WTC11 (cell line): ENCODE measurements at regions not wholly inside any gene's neighbourhood (a gene's known extent, or its start where the extent isn't known, plus 50 kb on each side); places are given as distances from the start of the nearest gene placed in this dataset.

Experiments used
- ATAC-seq: fragments of 200-7000 bp; cut with Tn5 transposase; 2 replicates; pipeline ENCODE4 v1.10.0; 2021; ENCODE audit warnings: mild to moderate bottlenecking, moderate library complexity
- CTCF ChIA-PET: fragments of 300-600 bp; sonication (Branson Sonifier 250); formaldehyde crosslinking; loops from one replicate; lab custom pipeline; 2021; ENCODE audit warnings: antibody characterized with exemption; lab: Charles Lee
- POLR2A ChIA-PET: fragments of 350-600 bp; sonication (Branson Sonifier 250); formaldehyde crosslinking; loops from one replicate; lab custom pipeline; 2021; ENCODE audit warnings: antibody characterized with exemption; lab: Charles Lee
- DNase-seq: peaks from one replicate; pipeline ENCODE4 v3.0.0; 2021; ENCODE audit warnings: low spot score
- H3K27ac Mint-ChIP-seq: 2 replicates; pipeline ENCODE4 v1.8.0; 2021; ENCODE audit warnings: mixed read lengths
- H3K27me3 Mint-ChIP-seq: 2 replicates; pipeline ENCODE4 v1.8.0; 2021; ENCODE audit warnings: low read depth, mild to moderate bottlenecking, moderate library complexity, mixed read lengths
- H3K36me3 Mint-ChIP-seq: 2 replicates; pipeline ENCODE4 v1.8.0; 2021; ENCODE audit warnings: mixed read lengths
- H3K4me1 Mint-ChIP-seq: 2 replicates; pipeline ENCODE4 v1.8.0; 2022; ENCODE audit warnings: mixed read lengths
- H3K4me3 Mint-ChIP-seq: 2 replicates; pipeline ENCODE4 v1.8.0; 2021; ENCODE audit warnings: mild to moderate bottlenecking, moderate library complexity, mixed read lengths
- H3K9me3 Mint-ChIP-seq: 2 replicates; pipeline ENCODE4 v1.8.0; 2021; ENCODE audit warnings: mixed read lengths
- FOXP1 ChIP-seq: sonication (generic); formaldehyde crosslinking; IDR thresholded peaks from 2 replicates; pipeline ENCODE4 v1.8.0; 2022; ENCODE audit warnings: missing genetic modification reagents, mild to moderate bottlenecking, moderate library complexity, borderline replicate concordance
- GTF2I ChIP-seq: fragments of 250-450 bp; sonication (Bioruptor Pico); conservative IDR thresholded peaks from 2 replicates; pipeline ENCODE4 v1.4.0; 2021; ENCODE audit warnings: mild to moderate bottlenecking
- JAZF1 ChIP-seq: fragments of 250-450 bp; sonication (Bioruptor Pico); IDR thresholded peaks from 2 replicates; pipeline ENCODE4 v1.9.0; 2021; ENCODE audit warnings: moderate library complexity, mild to moderate bottlenecking, inconsistent platforms
- KAT7 ChIP-seq: sonication (generic); formaldehyde crosslinking; IDR thresholded peaks from 2 replicates; pipeline ENCODE4 v1.8.1; 2023; ENCODE audit warnings: missing genetic modification reagents, mild to moderate bottlenecking, borderline replicate concordance
- NFATC4 ChIP-seq: fragments of 250-450 bp; sonication (Bioruptor Pico); IDR thresholded peaks from 2 replicates; pipeline ENCODE4 v1.9.0; 2021; ENCODE audit warnings: mild to moderate bottlenecking
- NR3C1 ChIP-seq: sonication (generic); formaldehyde crosslinking; conservative IDR thresholded peaks from 2 replicates; pipeline ENCODE4 v1.8.1; 2023; ENCODE audit warnings: low read depth, mild to moderate bottlenecking, missing genetic modification reagents
- OVOL2 ChIP-seq: fragments of 250-450 bp; sonication (Bioruptor Pico); IDR thresholded peaks from 2 replicates; pipeline ENCODE4 v1.9.0; 2021; ENCODE audit warnings: mild to moderate bottlenecking, borderline replicate concordance
- PRRX2 ChIP-seq: fragments of 250-450 bp; sonication (Bioruptor Pico); IDR thresholded peaks from 2 replicates; pipeline ENCODE4 v1.8.0; 2021; ENCODE audit warnings: mild to moderate bottlenecking
- SMAD3 ChIP-seq: sonication (generic); formaldehyde crosslinking; IDR thresholded peaks from 2 replicates; pipeline ENCODE4 v1.8.0; 2022; ENCODE audit warnings: missing genetic modification reagents, mild to moderate bottlenecking, borderline replicate concordance
- SMAD4 ChIP-seq: sonication (generic); formaldehyde crosslinking; IDR thresholded peaks from 2 replicates; pipeline ENCODE4 v1.8.0; 2022; ENCODE audit warnings: mild to moderate bottlenecking, missing genetic modification reagents
- TCF7 ChIP-seq: sonication (generic); formaldehyde crosslinking; IDR thresholded peaks from 2 replicates; pipeline ENCODE4 v1.8.0; 2022; ENCODE audit warnings: mild to moderate bottlenecking, low read depth, missing genetic modification reagents, moderate library complexity
- TEAD4 ChIP-seq: sonication (generic); formaldehyde crosslinking; IDR thresholded peaks from 2 replicates; pipeline ENCODE4 v1.8.0; 2022; ENCODE audit warnings: mild to moderate bottlenecking, missing genetic modification reagents
- ZNF232 ChIP-seq: sonication (generic); formaldehyde crosslinking; IDR thresholded peaks from 2 replicates; pipeline ENCODE4 v1.8.0; 2022; ENCODE audit warnings: mild to moderate bottlenecking, missing genetic modification reagents
- ZNF396 ChIP-seq: fragments of 250-450 bp; sonication (Bioruptor Pico); IDR thresholded peaks from 2 replicates; pipeline ENCODE4 v1.8.0; 2021; ENCODE audit warnings: mild to moderate bottlenecking, moderate library complexity, borderline replicate concordance
- ZNF671 ChIP-seq: fragments of 250-450 bp; sonication (Bioruptor Pico); IDR thresholded peaks from 2 replicates; pipeline ENCODE4 v1.8.0; 2021; ENCODE audit warnings: mild to moderate bottlenecking
- TF ChIP-seq, protein P1 (sequence below): sonication (generic); formaldehyde crosslinking; IDR thresholded peaks from 2 replicates; pipeline ENCODE4 v1.8.1; 2023; ENCODE audit warnings: mild to moderate bottlenecking, moderate library complexity, missing genetic modification reagents
- TF ChIP-seq, protein P2 (sequence below): fragments of 250-450 bp; sonication (Bioruptor Pico); conservative IDR thresholded peaks from 2 replicates; pipeline ENCODE4 v1.9.0; 2021; ENCODE audit warnings: mild to moderate bottlenecking
- TF ChIP-seq, protein P3 (sequence below): sonication (generic); formaldehyde crosslinking; IDR thresholded peaks from 2 replicates; pipeline ENCODE4 v1.8.0; 2022; ENCODE audit warnings: mild to moderate bottlenecking, missing genetic modification reagents
- TF ChIP-seq, protein P4 (sequence below): sonication (generic); formaldehyde crosslinking; conservative IDR thresholded peaks from 2 replicates; pipeline ENCODE4 v1.8.1; 2023; ENCODE audit warnings: mild to moderate bottlenecking, low read depth, missing genetic modification reagents, moderate library complexity
- TF ChIP-seq, protein P5 (sequence below): fragments of 250-450 bp; sonication (Bioruptor Pico); IDR thresholded peaks from 2 replicates; pipeline ENCODE4 v1.9.0; 2021; ENCODE audit warnings: mild to moderate bottlenecking, borderline replicate concordance
- TF ChIP-seq, protein P6 (sequence below): sonication (generic); formaldehyde crosslinking; IDR thresholded peaks from 2 replicates; pipeline ENCODE4 v1.8.1; 2022; ENCODE audit warnings: low read depth, missing genetic modification reagents, borderline replicate concordance

DNA sequence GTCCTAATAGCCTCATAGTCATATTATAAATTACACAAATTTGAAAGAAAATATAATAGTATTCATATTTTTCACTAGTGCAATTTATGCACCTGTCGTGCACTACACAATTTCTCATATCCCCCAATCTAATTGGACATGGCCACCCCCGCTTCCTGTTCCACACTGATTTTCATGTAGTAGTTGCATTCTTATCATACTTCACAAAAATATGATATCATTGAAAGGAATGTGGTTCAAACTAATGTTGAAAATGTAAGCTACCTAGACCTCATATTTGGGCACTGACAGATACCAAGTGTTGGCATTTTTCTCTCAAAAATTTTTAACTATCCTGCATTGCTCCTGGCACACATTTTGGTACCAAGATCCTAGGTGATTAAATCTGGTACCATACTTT, 985.5 kb upstream of the POU3F3 start (continued):
- TF ChIP-seq OVOL2 (CRISPR knock-in tag) = no peak
- TF ChIP-seq TEAD4 (CRISPR knock-in tag) = no peak
- TF ChIP-seq, protein P1, sequence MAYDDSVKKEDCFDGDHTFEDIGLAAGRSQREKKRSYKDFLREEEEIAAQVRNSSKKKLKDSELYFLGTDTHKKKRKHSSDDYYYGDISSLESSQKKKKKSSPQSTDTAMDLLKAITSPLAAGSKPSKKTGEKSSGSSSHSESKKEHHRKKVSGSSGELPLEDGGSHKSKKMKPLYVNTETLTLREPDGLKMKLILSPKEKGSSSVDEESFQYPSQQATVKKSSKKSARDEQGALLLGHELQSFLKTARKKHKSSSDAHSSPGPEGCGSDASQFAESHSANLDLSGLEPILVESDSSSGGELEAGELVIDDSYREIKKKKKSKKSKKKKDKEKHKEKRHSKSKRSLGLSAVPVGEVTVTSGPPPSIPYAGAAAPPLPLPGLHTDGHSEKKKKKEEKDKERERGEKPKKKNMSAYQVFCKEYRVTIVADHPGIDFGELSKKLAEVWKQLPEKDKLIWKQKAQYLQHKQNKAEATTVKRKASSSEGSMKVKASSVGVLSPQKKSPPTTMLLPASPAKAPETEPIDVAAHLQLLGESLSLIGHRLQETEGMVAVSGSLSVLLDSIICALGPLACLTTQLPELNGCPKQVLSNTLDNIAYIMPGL = no peak
- TF ChIP-seq, all 79 proteins: peak for 0

DNA sequence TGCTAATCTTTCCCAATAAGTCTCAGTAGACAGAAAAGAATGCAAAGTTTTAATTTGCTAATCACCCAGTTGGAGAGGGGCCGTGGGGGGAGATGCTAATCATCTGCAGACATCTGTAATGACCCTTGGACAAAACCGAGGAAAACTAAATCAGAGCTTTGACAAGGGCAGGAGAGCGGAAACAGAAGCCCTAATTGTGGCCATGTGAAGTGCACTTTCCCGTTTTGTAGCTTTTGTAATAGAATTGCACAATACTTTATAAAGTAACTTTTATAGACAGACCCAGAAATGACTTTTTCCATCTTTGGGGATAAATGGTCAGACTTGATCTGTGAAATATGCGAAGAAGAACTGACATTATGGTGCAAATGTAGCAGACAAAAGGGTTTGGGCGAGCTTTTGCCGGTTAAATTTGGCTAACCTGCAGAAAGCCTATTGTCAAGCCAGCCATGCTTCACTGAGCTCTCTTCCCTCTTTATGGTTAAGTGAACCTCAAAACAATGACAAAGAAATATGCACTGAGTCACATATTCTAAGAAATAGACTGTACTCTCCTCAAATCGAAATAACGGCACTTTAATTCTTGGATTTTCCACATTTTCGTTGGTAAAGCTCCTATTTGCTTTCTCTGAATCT, 980.1 kb upstream of the POU3F3 start:
- ChIA-PET CTCF (interaction anchor here (0.6 to 1.3 kb wide), 4 partner anchors 27 to 1364 kb away, joined by 3 to 4 read pairs (median 4); no protein-coding TSS in a partner anchor), POLR2A (no interaction called here)
- Mint-ChIP-seq H3K4me3 (peak overlapping the region; percentile 10; the same call in 1 of the 2 replicates), H3K27me3 (no peaks in the 10 kb centered on the region; the same call in 1 of the 2 replicates), H3K27ac (peak overlapping the region; percentile 17; the same call in 1 of the 2 replicates), H3K36me3 (no peaks in the 10 kb centered on the region), H3K9me3 (no peaks in the 10 kb centered on the region), H3K4me1 (peaks cover 47% of the 10 kb centered on the region)
- ATAC-seq (peak; percentile 47; the same call in 1 of the 2 replicates), DNase-seq (no peak)
- no peak for TF ChIP-seq ZNF232 (CRISPR knock-in tag)
- TF ChIP-seq NR3C1 = no peak
- TF ChIP-seq, protein P2, sequence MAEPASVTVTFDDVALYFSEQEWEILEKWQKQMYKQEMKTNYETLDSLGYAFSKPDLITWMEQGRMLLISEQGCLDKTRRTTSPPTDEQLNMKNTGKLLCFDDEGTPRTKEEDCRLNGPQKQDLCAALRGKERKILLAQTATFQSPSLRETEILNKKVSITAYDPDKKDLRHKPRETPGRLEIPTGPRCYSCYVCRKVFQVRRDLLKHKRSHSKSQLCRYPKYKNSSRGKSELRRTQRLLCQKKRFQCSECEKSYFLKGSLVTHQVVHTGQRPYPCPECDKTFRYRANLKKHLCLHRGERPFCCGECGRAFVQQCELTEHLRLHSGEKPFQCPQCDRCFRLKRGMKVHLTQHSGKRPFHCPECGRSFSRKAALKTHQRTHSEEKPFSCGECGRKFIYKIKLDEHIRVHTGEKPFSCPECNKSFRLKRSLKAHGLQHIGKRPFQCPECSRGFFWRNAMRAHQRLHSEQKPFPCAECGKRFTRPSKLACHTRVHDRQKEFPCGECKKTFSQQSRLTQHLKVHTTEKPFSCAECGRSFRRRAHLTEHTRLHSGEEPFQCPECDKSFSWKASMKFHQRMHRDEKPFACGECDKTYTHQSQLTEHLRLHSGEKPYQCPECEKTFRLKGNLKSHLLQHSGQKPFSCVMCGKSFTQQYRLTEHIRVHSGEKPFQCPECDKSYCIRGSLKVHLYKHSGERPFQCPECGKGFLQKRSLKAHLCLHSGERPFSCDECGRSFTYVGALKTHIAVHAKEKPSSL (CRISPR knock-in tag) = no peak
- TF ChIP-seq FOXP1 = no peak
- TF ChIP-seq ZNF671 (CRISPR knock-in tag) = no peak
- no peak for TF ChIP-seq JAZF1 (CRISPR knock-in tag)
- no peak for TF ChIP-seq PRRX2
- TF ChIP-seq SMAD4 (CRISPR knock-in tag) = no peak
- no peak for TF ChIP-seq KAT7 (CRISPR knock-in tag)
- TF ChIP-seq, protein P3, sequence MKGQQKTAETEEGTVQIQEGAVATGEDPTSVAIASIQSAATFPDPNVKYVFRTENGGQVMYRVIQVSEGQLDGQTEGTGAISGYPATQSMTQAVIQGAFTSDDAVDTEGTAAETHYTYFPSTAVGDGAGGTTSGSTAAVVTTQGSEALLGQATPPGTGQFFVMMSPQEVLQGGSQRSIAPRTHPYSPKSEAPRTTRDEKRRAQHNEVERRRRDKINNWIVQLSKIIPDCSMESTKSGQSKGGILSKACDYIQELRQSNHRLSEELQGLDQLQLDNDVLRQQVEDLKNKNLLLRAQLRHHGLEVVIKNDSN (CRISPR knock-in tag) = no peak
- no peak for TF ChIP-seq SMAD3 (CRISPR knock-in tag)
- TF ChIP-seq GTF2I (CRISPR knock-in tag) = no peak
- TF ChIP-seq, protein P4, sequence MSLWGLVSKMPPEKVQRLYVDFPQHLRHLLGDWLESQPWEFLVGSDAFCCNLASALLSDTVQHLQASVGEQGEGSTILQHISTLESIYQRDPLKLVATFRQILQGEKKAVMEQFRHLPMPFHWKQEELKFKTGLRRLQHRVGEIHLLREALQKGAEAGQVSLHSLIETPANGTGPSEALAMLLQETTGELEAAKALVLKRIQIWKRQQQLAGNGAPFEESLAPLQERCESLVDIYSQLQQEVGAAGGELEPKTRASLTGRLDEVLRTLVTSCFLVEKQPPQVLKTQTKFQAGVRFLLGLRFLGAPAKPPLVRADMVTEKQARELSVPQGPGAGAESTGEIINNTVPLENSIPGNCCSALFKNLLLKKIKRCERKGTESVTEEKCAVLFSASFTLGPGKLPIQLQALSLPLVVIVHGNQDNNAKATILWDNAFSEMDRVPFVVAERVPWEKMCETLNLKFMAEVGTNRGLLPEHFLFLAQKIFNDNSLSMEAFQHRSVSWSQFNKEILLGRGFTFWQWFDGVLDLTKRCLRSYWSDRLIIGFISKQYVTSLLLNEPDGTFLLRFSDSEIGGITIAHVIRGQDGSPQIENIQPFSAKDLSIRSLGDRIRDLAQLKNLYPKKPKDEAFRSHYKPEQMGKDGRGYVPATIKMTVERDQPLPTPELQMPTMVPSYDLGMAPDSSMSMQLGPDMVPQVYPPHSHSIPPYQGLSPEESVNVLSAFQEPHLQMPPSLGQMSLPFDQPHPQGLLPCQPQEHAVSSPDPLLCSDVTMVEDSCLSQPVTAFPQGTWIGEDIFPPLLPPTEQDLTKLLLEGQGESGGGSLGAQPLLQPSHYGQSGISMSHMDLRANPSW = no peak
- TF ChIP-seq, protein P5, sequence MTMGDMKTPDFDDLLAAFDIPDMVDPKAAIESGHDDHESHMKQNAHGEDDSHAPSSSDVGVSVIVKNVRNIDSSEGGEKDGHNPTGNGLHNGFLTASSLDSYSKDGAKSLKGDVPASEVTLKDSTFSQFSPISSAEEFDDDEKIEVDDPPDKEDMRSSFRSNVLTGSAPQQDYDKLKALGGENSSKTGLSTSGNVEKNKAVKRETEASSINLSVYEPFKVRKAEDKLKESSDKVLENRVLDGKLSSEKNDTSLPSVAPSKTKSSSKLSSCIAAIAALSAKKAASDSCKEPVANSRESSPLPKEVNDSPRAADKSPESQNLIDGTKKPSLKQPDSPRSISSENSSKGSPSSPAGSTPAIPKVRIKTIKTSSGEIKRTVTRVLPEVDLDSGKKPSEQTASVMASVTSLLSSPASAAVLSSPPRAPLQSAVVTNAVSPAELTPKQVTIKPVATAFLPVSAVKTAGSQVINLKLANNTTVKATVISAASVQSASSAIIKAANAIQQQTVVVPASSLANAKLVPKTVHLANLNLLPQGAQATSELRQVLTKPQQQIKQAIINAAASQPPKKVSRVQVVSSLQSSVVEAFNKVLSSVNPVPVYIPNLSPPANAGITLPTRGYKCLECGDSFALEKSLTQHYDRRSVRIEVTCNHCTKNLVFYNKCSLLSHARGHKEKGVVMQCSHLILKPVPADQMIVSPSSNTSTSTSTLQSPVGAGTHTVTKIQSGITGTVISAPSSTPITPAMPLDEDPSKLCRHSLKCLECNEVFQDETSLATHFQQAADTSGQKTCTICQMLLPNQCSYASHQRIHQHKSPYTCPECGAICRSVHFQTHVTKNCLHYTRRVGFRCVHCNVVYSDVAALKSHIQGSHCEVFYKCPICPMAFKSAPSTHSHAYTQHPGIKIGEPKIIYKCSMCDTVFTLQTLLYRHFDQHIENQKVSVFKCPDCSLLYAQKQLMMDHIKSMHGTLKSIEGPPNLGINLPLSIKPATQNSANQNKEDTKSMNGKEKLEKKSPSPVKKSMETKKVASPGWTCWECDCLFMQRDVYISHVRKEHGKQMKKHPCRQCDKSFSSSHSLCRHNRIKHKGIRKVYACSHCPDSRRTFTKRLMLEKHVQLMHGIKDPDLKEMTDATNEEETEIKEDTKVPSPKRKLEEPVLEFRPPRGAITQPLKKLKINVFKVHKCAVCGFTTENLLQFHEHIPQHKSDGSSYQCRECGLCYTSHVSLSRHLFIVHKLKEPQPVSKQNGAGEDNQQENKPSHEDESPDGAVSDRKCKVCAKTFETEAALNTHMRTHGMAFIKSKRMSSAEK = no peak
- TF ChIP-seq TCF7 = no peak
- TF ChIP-seq, protein P6, sequence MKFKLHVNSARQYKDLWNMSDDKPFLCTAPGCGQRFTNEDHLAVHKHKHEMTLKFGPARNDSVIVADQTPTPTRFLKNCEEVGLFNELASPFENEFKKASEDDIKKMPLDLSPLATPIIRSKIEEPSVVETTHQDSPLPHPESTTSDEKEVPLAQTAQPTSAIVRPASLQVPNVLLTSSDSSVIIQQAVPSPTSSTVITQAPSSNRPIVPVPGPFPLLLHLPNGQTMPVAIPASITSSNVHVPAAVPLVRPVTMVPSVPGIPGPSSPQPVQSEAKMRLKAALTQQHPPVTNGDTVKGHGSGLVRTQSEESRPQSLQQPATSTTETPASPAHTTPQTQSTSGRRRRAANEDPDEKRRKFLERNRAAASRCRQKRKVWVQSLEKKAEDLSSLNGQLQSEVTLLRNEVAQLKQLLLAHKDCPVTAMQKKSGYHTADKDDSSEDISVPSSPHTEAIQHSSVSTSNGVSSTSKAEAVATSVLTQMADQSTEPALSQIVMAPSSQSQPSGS (CRISPR knock-in tag) = no peak
- no peak for TF ChIP-seq ZNF396
- TF ChIP-seq NFATC4 = no peak
